ENCODE measurements at regions not wholly inside any gene's neighbourhood (a gene's known extent, or its start where the extent isn't known, plus 50 kb on each side); places are given as distances from the start of the nearest gene placed in this dataset.

- TF ChIP-seq ETS1 (IDR thresholded peaks at IDR 0.05): no peak
- no peak for TF ChIP-seq JUNB (IDR thresholded peaks at IDR 0.05; ENCODE audit: unreplicated experiment)
- TF ChIP-seq EZH2phosphoT487 (IDR thresholded peaks at IDR 0.05; ENCODE audit: unreplicated experiment): no peak
- TF ChIP-seq, protein P1, sequence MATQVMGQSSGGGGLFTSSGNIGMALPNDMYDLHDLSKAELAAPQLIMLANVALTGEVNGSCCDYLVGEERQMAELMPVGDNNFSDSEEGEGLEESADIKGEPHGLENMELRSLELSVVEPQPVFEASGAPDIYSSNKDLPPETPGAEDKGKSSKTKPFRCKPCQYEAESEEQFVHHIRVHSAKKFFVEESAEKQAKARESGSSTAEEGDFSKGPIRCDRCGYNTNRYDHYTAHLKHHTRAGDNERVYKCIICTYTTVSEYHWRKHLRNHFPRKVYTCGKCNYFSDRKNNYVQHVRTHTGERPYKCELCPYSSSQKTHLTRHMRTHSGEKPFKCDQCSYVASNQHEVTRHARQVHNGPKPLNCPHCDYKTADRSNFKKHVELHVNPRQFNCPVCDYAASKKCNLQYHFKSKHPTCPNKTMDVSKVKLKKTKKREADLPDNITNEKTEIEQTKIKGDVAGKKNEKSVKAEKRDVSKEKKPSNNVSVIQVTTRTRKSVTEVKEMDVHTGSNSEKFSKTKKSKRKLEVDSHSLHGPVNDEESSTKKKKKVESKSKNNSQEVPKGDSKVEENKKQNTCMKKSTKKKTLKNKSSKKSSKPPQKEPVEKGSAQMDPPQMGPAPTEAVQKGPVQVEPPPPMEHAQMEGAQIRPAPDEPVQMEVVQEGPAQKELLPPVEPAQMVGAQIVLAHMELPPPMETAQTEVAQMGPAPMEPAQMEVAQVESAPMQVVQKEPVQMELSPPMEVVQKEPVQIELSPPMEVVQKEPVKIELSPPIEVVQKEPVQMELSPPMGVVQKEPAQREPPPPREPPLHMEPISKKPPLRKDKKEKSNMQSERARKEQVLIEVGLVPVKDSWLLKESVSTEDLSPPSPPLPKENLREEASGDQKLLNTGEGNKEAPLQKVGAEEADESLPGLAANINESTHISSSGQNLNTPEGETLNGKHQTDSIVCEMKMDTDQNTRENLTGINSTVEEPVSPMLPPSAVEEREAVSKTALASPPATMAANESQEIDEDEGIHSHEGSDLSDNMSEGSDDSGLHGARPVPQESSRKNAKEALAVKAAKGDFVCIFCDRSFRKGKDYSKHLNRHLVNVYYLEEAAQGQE (IDR thresholded peaks at IDR 0.05; ENCODE audit: unreplicated experiment): no peak
- no peak for TF ChIP-seq POLR2AphosphoS5 (IDR thresholded peaks at IDR 0.05; ENCODE audit: low read depth)
Observed at GRCh38 chr7:115260381-115260780, 338.5 kb downstream of the MDFIC start (continued).

DNA sequence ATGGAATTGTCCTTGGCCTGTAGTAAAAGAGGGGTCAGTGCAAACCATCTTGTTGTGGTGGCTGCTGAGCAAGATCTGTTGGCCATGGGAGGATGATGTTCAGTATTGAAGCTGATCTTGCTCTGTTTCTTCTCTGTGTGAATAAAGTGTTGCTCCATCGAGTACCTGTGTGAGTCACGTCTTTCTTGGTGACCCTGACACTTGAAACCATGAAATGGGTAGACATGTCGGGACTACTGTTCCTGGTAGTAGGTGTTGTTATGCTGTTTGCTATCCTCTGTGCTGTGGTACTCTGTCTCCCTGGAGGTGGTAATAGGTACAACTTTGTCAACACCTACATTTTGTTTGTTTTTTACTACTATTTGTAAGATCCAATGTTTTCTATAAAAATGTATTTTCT is 330.6 kb downstream of the MDFIC start:
- Histone ChIP-seq H3F3A (replicated peaks; ENCODE audit: low read depth) (no peaks in the 10 kb centered on the region), H3K27ac (ENCODE audit: low read depth) (no peak overlapping the region), H4K20me1 (replicated peaks; ENCODE audit: insufficient read depth) (no peaks in the 10 kb centered on the region), H3K9me2 (ENCODE audit: insufficient read depth) (peaks cover 3% of the 10 kb centered on the region; the same call in 1 of the 2 replicates), H3K79me2 (replicated peaks; ENCODE audit: insufficient read depth) (no peaks in the 10 kb centered on the region), H2AFZ (no peak overlapping the region), H3K4me3 (no peak overlapping the region), H3K36me3 (ENCODE audit: insufficient read depth) (no peaks in the 10 kb centered on the region), H3K4me1 (ENCODE audit: insufficient read depth) (no peaks in the 10 kb centered on the region), H3K27me3 (ENCODE audit: insufficient read depth) (no peaks in the 10 kb centered on the region), H3K4me2 (no peak overlapping the region)
- Mint-ChIP-seq H3K27ac (no peak overlapping the region), H3K27me3 (ENCODE audit: insufficient read depth, low read depth, poor library complexity) (no peaks in the 10 kb centered on the region), H3K4me1 (no peaks in the 10 kb centered on the region), H3K9me3 (no peaks in the 10 kb centered on the region; the same call in 2 of the 3 replicates), H3K36me3 (ENCODE audit: low read depth) (no peaks in the 10 kb centered on the region), H3K4me3 (no peak overlapping the region)
- DNase-seq (ENCODE audit: low spot score) (no peak), ATAC-seq (no peak)
- no peak for TF ChIP-seq EZH2phosphoT487 (IDR thresholded peaks at IDR 0.05; ENCODE audit: unreplicated experiment)

DNA sequence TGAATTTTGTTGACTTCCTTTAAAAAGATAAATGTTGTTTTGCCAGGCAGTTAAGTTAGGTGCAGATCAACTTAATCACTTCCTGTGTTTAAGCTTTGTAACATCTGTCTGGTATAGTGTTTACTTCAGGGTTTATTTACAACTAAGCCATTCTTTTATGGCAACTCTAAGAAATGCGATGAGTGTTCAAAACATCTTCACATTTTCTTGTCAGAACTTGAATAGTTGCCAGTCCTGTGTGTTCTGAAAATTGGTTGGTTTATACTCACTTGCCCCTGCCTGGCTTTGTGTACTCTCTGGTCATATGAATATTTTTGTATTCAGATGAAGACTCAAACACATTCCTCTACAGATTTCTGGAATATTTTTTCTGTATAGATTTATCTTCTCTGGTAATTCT is 327.2 kb downstream of the MDFIC start:
- Histone ChIP-seq H3K4me2 (no peak overlapping the region), H3K4me3 (no peak overlapping the region), H3K27me3 (ENCODE audit: insufficient read depth) (no peaks in the 10 kb centered on the region), H3K79me2 (replicated peaks; ENCODE audit: insufficient read depth) (no peaks in the 10 kb centered on the region), H2AFZ (no peak overlapping the region), H3K36me3 (ENCODE audit: insufficient read depth) (no peaks in the 10 kb centered on the region), H3K4me1 (ENCODE audit: insufficient read depth) (no peaks in the 10 kb centered on the region), H3K9me2 (ENCODE audit: insufficient read depth) (peaks cover 7% of the 10 kb centered on the region; the same call in 1 of the 2 replicates), H4K20me1 (replicated peaks; ENCODE audit: insufficient read depth) (no peaks in the 10 kb centered on the region), H3K27ac (ENCODE audit: low read depth) (no peak overlapping the region), H3F3A (replicated peaks; ENCODE audit: low read depth) (no peaks in the 10 kb centered on the region)
- Mint-ChIP-seq H3K4me1 (no peaks in the 10 kb centered on the region), H3K36me3 (ENCODE audit: low read depth) (no peaks in the 10 kb centered on the region; the same call in 1 of the 3 replicates), H3K9me3 (peaks cover 6% of the 10 kb centered on the region; the same call in 1 of the 3 replicates), H3K27me3 (ENCODE audit: insufficient read depth, low read depth, poor library complexity) (no peaks in the 10 kb centered on the region), H3K27ac (no peak overlapping the region), H3K4me3 (no peak overlapping the region)
- DNase-seq (ENCODE audit: low spot score): no peak
- ATAC-seq: no peak
- no peak for TF ChIP-seq EZH2 (IDR thresholded peaks at IDR 0.05; ENCODE audit: low read depth, unreplicated experiment)
- no peak for TF ChIP-seq EZH2phosphoT487 (IDR thresholded peaks at IDR 0.05; ENCODE audit: unreplicated experiment)
- TF ChIP-seq, protein P1 (IDR thresholded peaks at IDR 0.05; ENCODE audit: unreplicated experiment): no peak
- TF ChIP-seq CTCF (conservative IDR thresholded peaks at IDR 0.05; ENCODE audit: low read depth in 2 of 2): no peak
- TF ChIP-seq CREB1 (CRISPR knock-in tag; IDR thresholded peaks at IDR 0.05; ENCODE audit: low read depth): no peak
